ENCODE measurements at regions not wholly inside any gene's neighbourhood (a gene's known extent, or its start where the extent isn't known, plus 50 kb on each side); places are given as distances from the start of the nearest gene placed in this dataset.

DNA sequence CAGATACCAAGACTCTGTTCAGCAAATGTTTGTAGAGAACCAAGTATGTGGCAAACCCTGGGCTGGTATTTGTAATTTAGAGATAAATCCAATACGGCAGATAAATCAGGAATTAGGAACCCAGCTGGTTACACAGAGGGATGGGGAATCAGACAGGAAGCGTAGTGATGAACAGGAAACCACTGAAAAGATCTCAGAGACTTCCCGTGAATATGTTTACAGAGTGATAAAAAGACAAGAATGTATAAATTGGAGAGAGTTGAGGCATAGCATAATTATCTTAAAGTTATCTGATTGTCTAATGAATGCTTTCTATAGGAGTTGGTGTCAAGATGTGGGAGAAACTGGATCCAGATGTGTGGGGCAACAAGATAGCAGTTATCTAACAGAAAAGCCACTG, 246.6 kb upstream of the SMARCA2 start:
- Histone ChIP-seq H3K36me3 (ENCODE audit: low read depth, missing control alignments) (no peaks in the 10 kb centered on the region), H3K9me3 (no peaks in the 10 kb centered on the region), H3K4me1 (no peaks in the 10 kb centered on the region), H3K4me3 (no peak overlapping the region), H3K27ac (no peak overlapping the region), H3K27me3 (no peaks in the 10 kb centered on the region)
- TF ChIP-seq, protein P1, sequence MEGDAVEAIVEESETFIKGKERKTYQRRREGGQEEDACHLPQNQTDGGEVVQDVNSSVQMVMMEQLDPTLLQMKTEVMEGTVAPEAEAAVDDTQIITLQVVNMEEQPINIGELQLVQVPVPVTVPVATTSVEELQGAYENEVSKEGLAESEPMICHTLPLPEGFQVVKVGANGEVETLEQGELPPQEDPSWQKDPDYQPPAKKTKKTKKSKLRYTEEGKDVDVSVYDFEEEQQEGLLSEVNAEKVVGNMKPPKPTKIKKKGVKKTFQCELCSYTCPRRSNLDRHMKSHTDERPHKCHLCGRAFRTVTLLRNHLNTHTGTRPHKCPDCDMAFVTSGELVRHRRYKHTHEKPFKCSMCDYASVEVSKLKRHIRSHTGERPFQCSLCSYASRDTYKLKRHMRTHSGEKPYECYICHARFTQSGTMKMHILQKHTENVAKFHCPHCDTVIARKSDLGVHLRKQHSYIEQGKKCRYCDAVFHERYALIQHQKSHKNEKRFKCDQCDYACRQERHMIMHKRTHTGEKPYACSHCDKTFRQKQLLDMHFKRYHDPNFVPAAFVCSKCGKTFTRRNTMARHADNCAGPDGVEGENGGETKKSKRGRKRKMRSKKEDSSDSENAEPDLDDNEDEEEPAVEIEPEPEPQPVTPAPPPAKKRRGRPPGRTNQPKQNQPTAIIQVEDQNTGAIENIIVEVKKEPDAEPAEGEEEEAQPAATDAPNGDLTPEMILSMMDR (IDR thresholded peaks at IDR 0.05), result no peak
- TF ChIP-seq POLR2A (IDR thresholded peaks at IDR 0.05), result no peak
- WGBS, 2 donors, result 54 to 56% methylated on average over 3 of the region's 3 CpGs
- intact Hi-C loops (cut with DNase I; ENCODE audit: low total_unique reads), result no loop called here
- no peak for DNase-seq

DNA sequence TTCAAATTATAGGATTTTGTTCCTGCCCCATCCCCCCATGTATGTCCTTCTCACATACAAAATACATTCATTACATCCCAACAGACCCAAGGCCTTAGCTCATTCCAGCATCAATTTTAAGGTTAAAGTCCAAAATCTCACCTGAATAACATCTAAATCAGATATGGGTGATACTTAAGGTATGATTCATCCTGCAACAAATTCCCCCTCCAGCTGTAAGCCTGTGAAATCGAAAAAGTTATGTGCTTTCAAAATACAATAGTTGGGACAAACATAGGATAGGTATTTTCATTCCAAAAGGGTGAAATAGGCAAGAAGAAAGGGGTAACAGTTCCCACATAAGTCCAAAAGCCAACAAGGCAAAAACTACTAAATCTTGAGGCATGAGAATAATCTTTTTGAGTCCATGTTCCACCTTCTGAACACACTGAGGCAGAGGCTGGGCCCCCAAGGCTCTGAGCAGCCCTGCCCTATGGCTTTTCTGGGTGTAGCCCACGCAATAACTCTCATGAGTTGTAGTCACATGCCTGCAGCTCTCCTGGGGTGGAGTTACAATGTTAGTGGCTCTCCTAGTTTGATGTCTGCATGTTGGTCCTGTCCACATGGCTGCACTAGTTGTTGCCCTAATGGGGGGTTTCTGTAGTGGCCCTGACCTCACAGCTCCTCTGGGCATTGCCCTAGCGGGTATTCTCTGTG, 243.9 kb upstream of the SMARCA2 start:
- Histone ChIP-seq H3K9me3 (no peaks in the 10 kb centered on the region), H3K36me3 (ENCODE audit: low read depth, missing control alignments) (no peaks in the 10 kb centered on the region), H3K27ac (no peak overlapping the region), H3K4me1 (no peaks in the 10 kb centered on the region), H3K27me3 (no peaks in the 10 kb centered on the region), H3K4me3 (no peak overlapping the region)
- intact Hi-C loops (cut with DNase I; ENCODE audit: low total_unique reads), result no loop called here
- no peak for DNase-seq
- TF ChIP-seq, protein P1 (IDR thresholded peaks at IDR 0.05), result no peak
- no peak for TF ChIP-seq POLR2A (IDR thresholded peaks at IDR 0.05)
- 57 to 75% methylated on average over 2 to 3 of the region's 3 CpGs for WGBS, 2 donors

DNA sequence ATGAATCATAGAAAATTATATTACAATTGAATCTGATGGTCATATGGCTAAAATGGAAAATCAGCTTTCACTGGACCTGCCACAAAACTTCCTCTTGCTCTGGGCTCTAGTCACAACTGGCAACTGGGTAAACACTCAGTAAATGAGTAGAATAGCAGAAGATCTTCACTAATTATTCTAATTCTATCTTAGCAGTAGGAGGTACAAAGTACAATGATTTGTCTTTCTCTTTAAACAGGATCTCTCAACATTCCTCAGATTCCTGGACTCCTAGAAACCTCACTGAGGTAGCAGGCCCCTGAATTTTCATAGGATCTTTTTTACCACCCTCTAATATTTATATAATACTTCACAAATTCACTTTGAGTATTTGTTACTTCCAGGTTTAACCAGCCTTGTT, 239.9 kb upstream of the SMARCA2 start:
- no peak for DNase-seq
- H3K27ac ChIP-seq, result no peak overlapping the region
- H3K4me1 ChIP-seq, result no peaks in the 10 kb centered on the region
- no peaks in the 10 kb centered on the region for H3K27me3 ChIP-seq
- H3K9me3 ChIP-seq, result no peaks in the 10 kb centered on the region
- no peak for TF ChIP-seq POLR2A (IDR thresholded peaks at IDR 0.05)
- TF ChIP-seq, protein P1 (IDR thresholded peaks at IDR 0.05), result no peak
- H3K36me3 ChIP-seq (ENCODE audit: low read depth, missing control alignments), result no peaks in the 10 kb centered on the region
- intact Hi-C loops (cut with DNase I; ENCODE audit: low total_unique reads), result no loop called here
- H3K4me3 ChIP-seq, result no peak overlapping the region

DNA sequence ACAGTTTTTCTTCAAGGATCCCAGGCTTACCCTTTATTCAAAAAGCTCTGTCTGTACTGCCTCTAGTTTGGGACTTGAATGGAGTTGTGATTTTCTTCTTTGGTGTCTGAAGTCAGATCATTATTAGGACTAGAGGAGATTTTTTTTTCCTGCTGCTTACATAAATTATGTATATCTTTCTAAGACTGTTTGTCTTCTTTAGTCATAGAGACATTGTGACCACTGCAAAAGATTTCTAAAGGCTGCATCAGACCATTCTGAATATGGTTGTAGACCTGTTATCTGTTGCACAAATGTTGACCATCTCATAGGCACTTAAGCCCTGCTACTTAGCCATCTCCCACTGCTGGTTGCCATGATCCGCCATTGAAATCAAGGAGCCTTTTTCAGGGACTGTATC, 238.5 kb upstream of the SMARCA2 start:
- no peak for TF ChIP-seq POLR2A (IDR thresholded peaks at IDR 0.05)
- TF ChIP-seq, protein P1 (IDR thresholded peaks at IDR 0.05), result no peak
- 56 to 93% methylated on average over 1 of the region's 1 CpG for WGBS, 2 donors
- no peak for DNase-seq

DNA sequence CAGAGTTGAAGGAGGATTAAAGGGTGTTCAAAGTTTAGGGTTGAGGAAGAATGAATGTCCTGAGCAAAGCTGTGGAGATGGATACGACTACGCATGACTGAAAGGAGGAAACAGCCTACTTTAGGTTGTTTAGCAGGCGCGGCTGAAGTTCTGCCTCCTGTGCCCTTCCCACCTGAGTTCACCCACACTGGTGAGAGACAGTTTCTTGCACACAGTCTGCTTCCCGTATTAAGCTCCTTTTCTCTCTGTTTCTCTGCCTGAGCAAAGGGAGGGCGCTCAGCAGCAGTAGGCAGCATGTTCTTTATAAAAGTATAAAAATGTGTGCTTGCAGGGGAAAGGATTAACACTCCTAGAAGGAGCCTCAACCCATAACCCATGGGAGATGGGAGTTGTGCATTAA, 224.0 kb upstream of the SMARCA2 start:
- H3K27ac ChIP-seq, result no peak overlapping the region
- H3K27me3 ChIP-seq, result no peaks in the 10 kb centered on the region
- WGBS, 2 donors, result 91% methylated on average over 6 of the region's 6 CpGs
- no peak for DNase-seq
- intact Hi-C loops (cut with DNase I; ENCODE audit: low total_unique reads), result no loop called here
- H3K4me3 ChIP-seq, result no peak overlapping the region
- no peaks in the 10 kb centered on the region for H3K4me1 ChIP-seq
- no peaks in the 10 kb centered on the region for H3K36me3 ChIP-seq (ENCODE audit: low read depth, missing control alignments)
- TF ChIP-seq POLR2A (IDR thresholded peaks at IDR 0.05), result no peak
- no peaks in the 10 kb centered on the region for H3K9me3 ChIP-seq

More for the DNA sequence above, 238.5 kb upstream of the SMARCA2 start:
- Histone ChIP-seq H3K9me3 (no peaks in the 10 kb centered on the region), H3K36me3 (ENCODE audit: low read depth, missing control alignments) (no peaks in the 10 kb centered on the region), H3K4me1 (no peaks in the 10 kb centered on the region), H3K27ac (no peak overlapping the region), H3K27me3 (no peaks in the 10 kb centered on the region), H3K4me3 (no peak overlapping the region)
- intact Hi-C loops (cut with DNase I; ENCODE audit: low total_unique reads), result no loop called here

All from testis (tissue), 2 donors.